Dermis blood vessel endothelial cell (primary cell): ENCODE measurements at regions not wholly inside any gene's neighbourhood (a gene's known extent, or its start where the extent isn't known, plus 50 kb on each side); places are given as distances from the start of the nearest gene placed in this dataset.

Experiments used
- DNase-seq: peaks from one replicate; pipeline ENCODE4 v3.0.0; 2010

DNA sequence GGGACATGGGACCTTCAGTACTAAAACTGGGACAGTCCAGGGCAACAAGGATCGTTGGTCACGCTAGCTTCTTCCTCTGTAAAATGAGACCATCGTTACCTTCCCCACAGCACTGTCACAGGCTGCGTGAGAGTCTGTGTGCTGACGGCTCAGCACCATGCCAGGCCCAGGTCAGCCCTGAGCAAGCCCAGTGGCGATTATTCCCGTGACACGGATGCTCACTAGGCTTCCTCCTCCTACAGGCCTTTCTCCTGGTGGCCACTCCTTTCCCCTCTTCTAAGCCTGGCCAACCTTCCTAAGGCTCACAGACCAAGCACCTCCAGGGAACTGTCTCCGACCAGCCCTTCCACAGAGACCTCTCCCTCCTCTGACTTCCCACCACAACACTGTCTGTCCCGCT is 69.3 kb upstream of the RUNX3 start:
- no peak for DNase-seq

DNA sequence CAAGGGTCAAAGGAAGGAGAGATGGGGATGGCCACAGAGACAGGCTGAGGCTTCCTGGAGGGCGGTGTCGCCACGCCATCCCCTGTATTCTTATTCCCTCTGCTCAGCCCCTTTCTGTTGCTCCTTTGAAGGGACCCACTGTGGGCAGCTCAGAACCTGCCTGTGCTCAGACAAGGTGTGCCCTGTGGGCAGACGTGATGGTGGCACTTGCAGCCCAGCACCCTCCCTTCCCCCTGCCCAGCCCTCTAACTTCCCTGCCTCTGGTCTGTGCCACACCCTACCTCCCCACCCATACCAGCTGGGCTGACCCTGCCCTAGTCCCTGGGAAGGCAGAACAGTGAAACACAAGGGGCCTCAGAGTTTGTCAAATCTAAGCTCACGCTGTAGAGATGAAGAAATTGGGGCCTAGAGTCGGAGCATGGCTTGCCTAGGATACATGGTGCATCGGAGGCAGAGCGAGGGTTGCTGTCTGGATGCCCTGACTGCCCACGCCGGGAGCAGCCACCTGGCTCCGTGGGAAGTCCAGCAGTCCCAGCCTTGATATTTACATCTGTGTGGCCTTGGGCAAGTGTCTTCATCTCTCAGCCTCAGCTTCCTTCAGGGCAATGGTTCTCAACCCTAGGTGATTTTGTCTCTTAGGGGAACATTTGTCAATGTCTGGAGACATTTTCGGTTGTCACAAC is 68.6 kb upstream of the RUNX3 start:
- DNase-seq = no peak

DNA sequence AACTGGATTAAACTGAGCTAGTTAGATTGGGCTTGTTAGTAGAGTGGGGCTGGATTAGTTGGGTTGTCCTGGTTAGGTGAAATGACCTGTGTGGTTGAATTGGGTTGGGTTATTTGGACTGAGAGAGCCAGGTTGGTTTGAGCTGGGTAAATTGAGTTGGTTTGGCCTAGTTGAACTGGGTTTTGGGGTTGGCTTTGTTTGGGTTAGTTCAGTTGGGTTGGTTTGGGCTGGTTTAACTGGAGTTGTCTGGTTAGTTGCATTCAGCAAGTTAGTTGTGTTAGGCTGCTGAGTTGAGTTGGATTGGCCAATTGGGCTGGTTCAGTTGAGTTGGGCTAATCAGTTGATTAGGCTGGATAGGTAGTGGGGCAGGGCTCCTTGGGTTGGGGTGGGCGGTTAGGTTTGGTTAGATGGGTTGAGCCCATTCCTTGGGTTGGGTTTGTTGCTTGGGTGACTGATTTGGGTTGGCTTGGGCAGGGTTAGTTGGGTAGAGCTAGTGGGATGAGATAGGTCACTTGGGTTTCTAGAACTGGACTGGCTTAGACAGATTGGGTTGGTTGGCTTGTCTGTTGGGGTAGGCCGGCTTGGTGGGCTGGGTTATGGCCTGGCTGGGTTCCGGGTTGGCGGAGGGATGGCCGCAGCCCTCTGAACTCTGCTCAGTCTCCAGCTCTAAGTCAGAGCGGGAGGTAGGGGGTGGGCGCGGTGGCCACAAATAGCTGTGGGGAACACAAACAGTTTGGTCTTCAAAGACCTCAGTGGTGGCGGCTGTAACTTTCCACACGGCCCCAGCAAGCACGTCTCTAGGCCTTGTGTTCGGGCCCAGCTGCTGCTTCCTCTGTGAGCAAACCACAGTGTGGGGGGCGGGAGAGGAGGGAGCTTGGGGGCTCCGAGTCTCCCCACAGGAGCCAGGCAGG is 67.2 kb upstream of the RUNX3 start:
- no peak for DNase-seq

DNA sequence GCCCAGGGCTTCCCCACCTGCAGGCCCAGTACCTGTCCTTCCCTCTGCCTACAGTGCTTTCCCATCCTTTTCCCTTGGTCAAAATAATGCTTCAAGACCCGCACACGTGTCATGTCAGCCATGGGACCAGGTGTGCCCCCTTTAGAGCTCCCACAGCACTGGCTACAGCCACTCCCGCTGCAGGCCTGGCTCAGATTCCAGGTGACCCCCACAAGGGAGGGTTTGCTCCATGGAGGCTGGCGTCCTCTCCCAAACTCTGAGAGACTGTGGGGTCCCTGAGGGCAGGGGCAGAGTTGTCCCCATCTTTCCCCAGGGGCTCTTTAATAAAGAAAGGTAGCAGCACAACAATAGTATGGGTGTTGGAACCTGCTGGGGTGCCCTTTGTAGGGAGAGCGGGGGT is 66.4 kb upstream of the RUNX3 start:
- DNase-seq = no peak

DNA sequence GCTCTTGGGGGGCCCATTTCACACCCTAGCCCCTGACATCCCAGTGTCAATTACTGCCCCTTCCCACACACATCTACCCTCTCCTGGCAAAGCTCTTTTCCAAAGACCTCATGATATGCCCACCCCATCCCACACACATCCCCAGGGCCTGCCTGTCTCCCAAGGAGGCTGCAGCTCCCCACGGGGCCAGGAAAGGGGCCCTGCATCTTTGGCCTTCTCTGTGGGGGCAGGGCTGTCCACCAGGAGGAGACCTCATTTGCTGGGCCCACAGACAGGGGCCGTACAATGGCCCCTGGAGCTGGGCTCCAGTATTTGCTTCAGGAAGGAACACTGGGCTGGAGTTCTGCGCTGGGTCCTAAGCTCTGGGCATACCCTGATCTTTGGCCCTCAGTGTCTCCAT is 65.6 kb upstream of the RUNX3 start:
- DNase-seq = no peak

DNA sequence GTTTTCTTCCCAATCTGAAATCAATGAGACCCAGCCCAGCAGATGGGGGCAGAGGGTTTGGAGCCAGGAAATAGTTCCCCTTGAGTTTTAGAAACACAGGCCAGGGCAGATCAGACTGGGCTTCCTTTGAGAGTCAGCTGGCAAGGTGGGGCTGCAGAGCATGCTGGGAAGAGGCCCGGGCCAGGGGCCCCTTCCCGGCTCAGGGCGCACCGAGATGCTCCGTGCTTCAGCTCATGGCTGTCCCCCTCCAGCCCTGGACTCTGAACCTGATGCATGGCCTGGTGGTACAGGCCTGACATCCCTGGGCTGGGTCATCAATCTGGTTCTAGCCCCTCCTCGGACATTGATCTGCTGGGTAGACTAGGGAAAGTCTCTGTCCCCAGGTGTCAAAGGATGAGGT is 65.1 kb upstream of the RUNX3 start:
- DNase-seq = no peak

DNA sequence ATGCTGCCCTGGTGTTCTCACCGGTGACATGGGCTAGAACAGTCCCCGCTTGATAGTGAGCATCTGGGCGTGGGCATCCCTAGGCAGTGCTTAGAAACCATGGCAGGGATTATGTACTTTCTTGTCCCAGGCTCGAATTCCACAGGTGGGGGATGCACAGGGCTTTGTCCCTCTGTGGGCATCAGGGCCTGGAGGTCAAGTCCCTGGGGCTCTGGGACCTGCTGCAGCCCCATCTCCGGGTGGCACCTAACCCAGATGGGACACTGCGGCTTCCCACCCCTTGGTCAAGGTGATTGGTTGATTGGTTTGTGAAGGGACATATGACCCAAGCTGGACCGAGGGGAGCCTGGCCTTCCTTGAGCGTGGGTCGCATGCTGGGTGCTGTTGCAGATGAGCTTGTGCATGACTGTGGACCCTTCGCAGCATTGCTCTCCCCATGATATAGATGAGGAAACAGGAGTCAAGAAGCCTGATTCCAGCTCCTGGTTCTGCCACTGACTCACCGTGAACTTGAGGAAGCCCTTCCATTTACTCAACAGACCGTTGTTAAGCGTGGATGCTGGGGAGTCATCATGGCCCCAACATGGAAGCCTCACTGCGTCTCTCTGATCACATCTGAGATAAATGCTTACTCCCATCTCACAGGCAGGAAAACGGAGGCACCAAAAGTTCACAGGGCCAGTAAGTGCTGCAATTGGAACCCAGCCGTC is 64.0 kb upstream of the RUNX3 start:
- DNase-seq = no peak

DNA sequence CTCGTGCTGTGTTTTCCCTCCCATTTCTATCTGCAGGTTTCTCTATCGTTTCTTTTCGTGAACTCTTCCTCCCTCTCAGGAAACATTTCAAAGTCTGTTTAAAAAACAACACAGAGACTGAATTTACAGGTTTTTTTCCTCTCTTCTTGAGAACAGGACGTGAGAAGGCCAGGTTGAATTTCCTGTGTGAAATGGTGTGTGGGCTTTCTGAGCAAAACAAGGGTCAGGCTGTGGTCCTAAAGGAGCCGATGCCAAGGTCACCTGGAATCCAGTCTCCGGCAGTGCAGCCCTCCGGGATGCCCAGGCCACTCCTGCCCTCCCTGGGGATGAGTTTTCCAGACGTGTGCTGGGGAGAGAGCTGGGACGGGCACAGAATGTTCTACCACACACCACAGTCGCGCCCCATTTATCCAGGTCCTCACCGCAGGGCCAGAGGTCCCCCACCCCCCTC is 62.7 kb upstream of the RUNX3 start:
- no peak for DNase-seq

DNA sequence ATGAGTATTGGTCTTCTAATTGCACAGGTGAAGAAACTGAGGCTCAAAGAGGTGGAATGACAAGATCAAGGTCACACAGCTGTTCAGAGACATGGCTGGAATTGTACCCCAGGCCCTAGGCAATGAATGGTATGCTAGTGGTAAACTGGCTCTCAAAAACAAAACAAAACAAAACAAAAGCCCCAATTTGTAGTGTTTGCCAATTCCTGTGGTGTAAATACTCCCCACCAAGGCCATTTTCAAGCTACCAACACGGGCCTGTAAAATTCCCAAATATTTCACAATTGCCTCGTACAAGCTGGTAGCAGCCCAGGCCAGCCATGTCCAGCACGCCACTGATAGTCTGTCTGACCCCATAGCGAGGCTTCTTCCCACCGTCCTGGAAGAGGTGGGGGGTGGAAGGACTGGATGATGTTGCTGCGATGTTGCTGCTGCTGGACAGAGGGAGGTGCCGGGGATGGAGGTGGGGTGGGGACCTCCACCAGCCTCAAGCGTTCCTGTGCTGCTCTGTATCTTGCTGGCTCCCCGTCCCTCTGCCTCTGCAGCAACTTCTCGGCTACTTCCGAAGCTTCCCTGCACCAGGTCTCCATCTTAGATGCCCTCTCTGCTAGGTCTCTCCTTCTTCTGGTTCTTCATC is 62.2 kb upstream of the RUNX3 start:
- DNase-seq = no peak

DNA sequence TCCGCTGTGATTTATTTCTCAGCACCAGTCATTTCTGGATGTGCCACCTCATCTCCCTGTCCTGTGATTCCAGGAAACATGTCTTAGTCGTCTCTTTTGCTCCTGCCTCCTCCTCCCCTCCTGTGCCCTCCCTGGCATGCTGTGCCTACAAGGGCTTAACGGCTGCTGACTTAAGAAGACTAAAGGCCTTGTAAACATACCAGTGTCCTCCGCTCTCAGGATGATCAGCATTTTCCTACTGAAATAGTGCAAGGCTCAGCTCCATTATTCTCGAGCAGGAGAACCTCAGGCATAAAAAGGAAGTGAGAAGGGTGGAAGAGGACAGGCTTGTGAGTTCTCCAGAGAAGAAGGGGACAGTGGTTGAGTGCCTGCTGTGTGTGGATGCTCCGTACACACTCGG is 61.6 kb upstream of the RUNX3 start:
- no peak for DNase-seq

DNA sequence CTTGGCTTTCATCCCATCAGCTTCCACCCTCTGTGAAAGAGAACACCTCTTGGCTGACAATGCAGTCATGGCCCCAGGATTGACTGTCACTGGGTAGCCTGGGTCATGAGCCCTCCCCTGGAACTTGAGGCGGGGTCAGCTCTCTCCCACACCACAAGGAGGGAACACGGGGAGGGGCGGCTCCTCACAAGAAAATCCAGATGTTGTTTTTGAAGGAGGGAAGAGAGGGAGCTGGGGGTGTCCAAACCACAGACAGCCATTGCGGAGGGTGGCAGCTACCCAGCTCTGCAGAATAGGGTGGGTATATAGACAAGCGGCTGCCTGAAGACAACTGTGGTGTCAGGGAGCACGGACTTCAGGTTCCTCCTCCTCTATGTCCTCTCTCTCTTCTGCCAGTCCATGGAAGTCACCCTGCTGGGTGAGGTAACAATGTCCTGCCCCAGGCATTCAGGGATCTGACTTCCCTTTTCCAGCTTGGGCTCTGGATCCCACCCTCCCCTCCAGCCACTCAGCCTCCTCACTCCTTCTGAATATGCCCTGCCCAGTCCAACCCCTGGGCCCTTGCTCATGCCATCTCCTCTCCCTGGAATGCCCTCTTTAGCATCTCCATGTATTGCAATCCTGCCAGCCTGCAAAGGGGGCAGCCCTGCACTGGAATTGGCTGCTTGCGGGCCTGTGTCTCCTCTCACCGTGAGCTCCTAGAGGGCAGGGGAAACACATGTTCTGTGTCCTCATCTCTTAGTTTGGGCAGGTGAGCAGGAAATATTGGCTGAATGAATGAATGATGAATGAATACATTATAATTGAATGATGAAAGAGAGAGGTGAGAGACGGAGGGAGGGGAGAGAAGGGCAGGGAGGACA is 60.9 kb upstream of the RUNX3 start:
- DNase-seq = no peak

DNA sequence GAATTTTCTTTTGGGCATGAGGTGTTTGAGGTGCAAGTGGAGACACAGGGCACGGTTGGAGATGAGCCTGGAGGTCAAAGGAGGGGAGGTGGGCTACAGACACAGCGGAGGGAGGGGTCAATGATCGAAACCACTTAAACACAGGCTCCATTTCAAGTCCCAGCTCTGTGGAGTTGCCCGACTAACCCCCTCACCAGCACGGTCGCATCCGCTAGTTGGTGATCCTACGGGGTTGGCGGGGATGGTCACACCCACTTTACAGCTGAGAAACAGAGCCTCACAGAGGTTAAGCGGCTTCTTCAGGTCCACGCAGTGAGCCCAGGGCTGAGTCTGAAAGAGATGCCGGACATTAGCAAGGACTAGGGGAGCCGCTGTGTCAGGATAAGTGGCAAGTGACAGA is 60.1 kb upstream of the RUNX3 start:
- DNase-seq = no peak

DNA sequence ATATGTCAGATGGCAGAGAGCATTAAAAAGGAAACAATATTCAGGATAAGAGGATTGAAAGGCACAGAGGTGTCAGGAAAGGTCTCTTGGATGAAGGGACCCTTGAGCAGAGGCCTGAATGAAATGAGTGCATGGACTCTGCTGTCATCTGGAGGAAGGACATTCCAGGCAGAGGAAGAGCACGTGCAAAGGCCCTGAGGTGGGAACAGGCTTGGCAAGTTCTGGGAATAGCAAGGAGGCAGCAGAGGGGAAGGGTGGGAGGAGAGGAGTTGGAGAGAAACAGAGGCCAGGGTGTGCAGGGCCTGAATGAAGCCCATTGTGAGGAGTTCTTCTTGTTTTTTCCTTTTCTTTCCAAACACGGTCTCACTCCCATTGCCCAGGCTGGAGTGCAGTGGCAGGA is 59.0 kb upstream of the RUNX3 start:
- DNase-seq = no peak

DNA sequence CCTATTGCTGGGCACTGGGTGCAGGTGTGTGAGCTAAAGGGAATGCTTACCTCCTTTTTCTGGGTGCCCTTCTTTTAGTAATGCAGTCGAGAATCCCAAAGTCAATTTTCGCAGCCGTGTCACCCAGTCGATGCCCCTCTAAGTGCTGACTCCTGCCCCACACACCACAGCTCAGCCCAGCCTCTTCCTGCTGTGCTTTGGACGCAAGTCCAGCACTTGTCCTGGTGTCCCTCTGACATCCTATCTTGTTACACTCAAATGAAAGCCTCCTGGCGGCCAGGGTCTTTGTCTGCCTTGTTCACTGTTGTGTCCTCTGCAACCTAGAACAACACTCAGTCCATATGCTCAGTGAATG is 58.5 kb upstream of the RUNX3 start:
- no peak for DNase-seq

DNA sequence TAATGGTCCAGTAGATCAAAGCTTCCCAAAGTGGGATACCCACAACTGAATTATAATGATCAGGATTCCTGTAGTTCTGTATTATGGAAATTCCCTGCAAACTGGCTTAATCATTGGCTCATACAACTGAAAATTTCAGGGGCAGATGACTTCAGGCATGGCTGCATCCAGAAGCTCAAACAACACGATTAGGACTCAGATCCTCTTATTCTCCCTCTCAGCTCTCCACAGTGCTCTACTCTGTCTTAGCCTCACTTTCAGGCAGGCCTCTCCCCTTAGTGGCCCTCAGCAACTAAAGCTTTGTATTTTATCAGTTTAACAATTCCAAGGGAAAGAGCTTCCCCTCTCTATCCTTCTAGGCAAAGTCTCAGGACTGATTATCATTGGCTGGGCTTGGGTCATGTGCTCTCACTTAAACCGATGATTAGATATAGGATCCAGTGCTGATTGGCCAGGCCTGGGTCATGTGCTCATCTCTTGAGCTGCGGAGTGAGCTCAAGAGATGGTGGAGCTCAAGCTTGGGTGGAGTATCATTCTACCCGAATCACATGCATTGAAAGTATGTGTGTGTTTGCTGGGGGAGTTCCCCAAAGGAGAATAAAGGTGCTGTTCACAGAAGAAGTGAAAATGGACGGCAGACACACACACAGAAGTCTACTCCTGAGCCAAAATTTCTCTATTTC is 57.9 kb upstream of the RUNX3 start:
- DNase-seq = no peak

DNA sequence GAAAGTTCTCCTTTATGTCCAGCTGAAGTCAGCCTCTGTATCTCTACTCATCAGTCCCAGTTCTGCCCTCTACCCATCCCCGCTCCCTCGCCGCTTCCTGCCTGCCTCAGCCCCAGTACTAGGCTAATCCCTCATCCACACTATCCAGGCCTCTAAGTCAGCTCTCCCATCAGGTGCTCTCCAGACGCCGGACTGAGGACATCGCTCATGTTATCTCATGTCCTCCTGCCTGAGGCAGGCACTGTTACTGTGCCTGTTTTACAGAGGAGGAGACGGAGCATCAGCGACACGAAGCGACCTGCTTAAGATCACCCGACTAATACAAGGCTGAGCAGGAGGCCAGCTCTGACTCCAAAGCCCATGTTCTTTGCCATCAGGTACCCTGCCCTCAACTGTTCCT is 57.3 kb upstream of the RUNX3 start:
- no peak for DNase-seq

DNA sequence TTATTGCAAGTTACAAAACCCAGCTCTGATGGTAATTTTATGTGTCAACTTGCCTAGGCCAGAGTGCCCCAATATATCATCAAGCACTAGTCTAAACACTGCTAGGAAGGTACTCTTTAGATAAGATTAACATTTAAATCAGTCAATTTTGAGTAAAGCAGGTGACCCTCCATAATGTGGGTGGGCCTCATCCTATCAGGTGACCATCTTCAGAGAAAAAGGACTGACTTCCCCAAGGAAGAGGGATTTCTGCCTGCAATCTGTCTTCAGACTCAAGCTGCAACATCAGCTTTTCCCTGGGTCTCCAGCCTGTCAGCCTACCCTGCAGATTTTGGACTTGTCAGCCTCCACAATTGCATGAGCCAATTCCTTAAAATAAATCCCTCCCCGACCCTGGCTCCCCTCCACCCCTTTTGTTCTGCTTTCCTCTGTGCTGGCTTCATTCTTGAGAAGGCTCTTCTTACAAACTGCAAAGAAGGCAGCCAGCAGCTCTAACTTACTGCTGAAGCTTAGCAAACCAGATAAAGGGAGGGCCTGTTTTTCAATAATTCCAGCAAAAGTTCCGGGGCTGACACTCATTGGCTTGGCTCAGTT is 56.4 kb upstream of the RUNX3 start:
- no peak for DNase-seq

DNA sequence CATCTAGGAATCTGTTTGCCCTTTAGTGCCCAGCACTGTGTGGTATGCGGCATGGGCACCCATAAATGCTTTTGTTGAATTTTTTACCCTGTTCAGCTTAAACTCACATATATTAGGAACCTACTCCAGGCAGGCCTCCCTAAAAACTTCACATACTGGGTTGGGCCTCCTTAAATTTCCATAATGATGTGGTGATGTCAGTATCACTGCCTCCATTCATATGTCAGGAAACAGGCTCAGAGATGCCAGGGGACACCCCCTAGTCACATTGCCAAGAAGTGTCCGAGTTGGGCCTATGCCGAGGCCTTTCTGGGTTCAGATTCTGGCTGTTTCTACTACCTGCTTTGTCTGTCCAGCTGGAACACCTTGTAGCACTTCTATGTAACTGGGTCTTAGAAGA is 55.7 kb upstream of the RUNX3 start:
- no peak for DNase-seq

DNA sequence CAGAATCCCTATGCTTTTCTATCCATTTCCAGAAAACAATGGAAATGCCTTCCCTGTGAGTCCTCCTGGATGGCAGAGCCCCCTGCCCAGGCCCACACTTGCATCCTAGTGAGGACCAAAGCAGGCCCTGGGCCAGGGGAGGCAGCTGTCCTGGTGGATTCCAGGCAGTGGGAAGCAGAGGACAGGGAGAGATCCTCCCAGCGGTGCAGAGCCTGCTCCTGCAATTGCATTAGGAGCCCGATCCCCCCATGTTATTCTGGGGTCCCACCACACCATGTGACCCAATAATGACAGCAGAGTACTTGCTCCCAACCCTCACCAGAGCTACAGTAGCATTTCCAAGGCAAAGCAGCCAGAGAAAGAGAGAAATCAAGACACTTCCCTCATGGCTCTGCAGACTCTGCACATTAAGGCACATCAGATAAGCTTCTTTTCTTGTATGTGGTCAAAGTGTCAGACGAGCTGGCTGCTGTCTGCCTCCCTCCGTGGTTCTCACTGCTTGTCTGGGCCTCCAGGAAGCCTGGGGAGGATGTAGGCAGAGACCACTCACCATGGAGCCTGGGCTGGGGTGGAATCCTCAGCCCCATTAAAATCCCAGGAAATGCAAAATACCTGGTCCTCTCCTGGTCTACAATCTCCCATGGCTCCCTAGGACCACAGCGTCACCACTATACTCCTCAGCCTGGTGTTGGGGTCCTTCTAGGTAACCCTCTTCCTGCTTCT is 54.9 kb upstream of the RUNX3 start:
- no peak for DNase-seq

DNA sequence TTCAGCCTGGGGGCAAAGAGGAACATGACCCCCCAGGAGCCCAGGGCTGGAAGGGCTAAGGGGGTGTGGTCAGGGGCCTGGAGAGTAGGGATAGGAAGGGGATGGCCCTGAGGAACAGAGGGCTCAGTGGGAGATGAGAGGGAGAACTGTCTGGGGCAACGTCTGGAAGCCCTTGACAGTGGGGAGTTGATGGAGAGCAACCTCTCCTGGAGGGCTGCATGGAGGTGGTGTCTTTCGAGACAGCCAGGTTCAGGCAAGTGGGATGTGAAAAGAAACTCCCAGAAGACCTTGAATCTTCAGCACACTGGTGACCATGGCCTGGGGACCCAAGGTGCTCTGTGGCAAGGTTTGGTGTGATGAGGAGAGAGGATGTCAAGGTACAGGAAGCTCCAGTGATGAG is 54.2 kb upstream of the RUNX3 start:
- DNase-seq = no peak
